GM12891 (cell line): ENCODE measurements at regions not wholly inside any gene's neighbourhood (a gene's known extent, or its start where the extent isn't known, plus 50 kb on each side); places are given as distances from the start of the nearest gene placed in this dataset.

Source experiments
- POLR2A ChIP-seq: IDR thresholded peaks from 2 replicates; pipeline ENCODE4 v1.6.1; 2011; ENCODE audit warnings: low read depth, low read length, control low read depth
- POLR2AphosphoS5 ChIP-seq: IDR thresholded peaks from 2 replicates; pipeline ENCODE4 v1.6.1; 2011; ENCODE audit warnings: low read depth, low read length, control low read depth
- POU2F2 ChIP-seq: IDR thresholded peaks from 2 replicates; pipeline ENCODE4 v1.6.1; 2011; ENCODE audit warnings: low read depth, mild to moderate bottlenecking, control low read depth, low read length, moderate library complexity
- TAF1 ChIP-seq: IDR thresholded peaks from 2 replicates; pipeline ENCODE4 v1.6.1; 2011; ENCODE audit warnings: low read depth, low read length, control low read depth

DNA sequence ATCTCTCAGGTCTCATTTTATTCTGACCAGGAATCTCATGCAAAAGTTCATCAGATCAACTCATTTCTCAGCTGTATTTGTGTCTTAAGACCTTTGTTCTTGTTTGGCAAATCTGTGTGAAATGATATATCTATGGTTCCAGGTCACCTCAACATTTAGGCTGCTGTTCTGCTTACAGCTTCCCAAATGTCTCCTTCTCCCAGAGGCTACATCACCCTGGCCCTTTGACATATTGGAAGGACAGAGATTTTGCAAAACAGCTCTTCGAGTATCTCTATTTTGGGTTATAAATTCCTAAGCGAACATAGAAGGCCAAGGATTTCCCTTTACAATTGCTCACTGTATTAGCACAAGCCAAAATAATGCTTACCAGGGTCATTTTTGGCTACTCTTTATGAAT, 57.5 kb upstream of the GIMD1 start:
- TF ChIP-seq POLR2A: no peak
- no peak for TF ChIP-seq POLR2AphosphoS5
- TF ChIP-seq TAF1: no peak
- no peak for TF ChIP-seq POU2F2
